HepG2 (cell line): ENCODE measurements at regions not wholly inside any gene's neighbourhood (a gene's known extent, or its start where the extent isn't known, plus 50 kb on each side); places are given as distances from the start of the nearest gene placed in this dataset.

Source experiments
- ATAC-seq: fragments of 200-7000 bp; cut with Tn5 transposase; 3 replicates; pipeline ENCODE4 v1.9.1; 2020; ENCODE audit warnings: mild to moderate bottlenecking, moderate library complexity
- BruUV-seq: library from RNA; stranded (reverse); fragments of 400-500 nt; replicated peaks from 2 replicates; lab custom pipeline; 2021; lab: Mats Ljungman, UMichigan
- CTCF ChIA-PET: fragments of 300-600 bp; formaldehyde crosslinking; extraction: SDS; loops from one replicate; lab custom pipeline; 2021; ENCODE audit warnings: low total read pairs, inconsistent platforms, low intra/inter-chr PET ratio; lab: Yijun Ruan, JAX
- POLR2A ChIA-PET: fragments of 350-600 bp; sonication (Branson Sonifier 250); formaldehyde crosslinking; loops from one replicate; lab custom pipeline; 2020; ENCODE audit warnings: antibody characterized with exemption, inconsistent platforms; lab: Yijun Ruan, JAX
- DNase-seq: peaks from one replicate; pipeline ENCODE4 v3.0.0-alpha.2; 2015; ENCODE audit warnings: low spot score
- FAIRE-seq: peaks from 3 replicates; lab custom pipeline; 2011; peaks lifted over from hg19 to GRCh38; lab: Jason Lieb, UNC
- H2AFZ ChIP-seq: one replicate; pipeline ENCODE4 v1.6.1; 2011; ENCODE audit warnings: low read length, inconsistent platforms
- H3K27ac ChIP-seq: fragments of 300-600 bp; 3 replicates; pipeline ENCODE4 v1.8.0; 2011; ENCODE audit warnings: mixed run types, mild to moderate bottlenecking, mixed read lengths, low read length, inconsistent platforms; ENCODE audit not compliant: insufficient read depth; ENCODE audit errors: extremely low read length
- H3K27me3 ChIP-seq, 2 experiments: fragments of 200-600 bp in 1 of 2; 2 replicates in 1 of 2; 3 replicates in 1 of 2; pipeline versions ENCODE4 v1.6.0 to v1.8.0; 2011; ENCODE audit warnings: low read length in 2 of 2, mild to moderate bottlenecking in 2 of 2, moderate library complexity in 2 of 2, inconsistent platforms in 1 of 2; ENCODE audit not compliant: insufficient read depth in 2 of 2, control insufficient read depth in 1 of 2
- H3K36me3 ChIP-seq, 2 experiments: fragments of 200-600 bp in 1 of 2; replicated peaks in 1 of 2; 2 replicates in 1 of 2; 3 replicates in 1 of 2; pipeline versions ENCODE4 v1.5.1 to v1.8.0; 2011; ENCODE audit warnings: low read length in 2 of 2, inconsistent platforms in 1 of 2; ENCODE audit not compliant: insufficient read depth in 2 of 2, control insufficient read depth in 1 of 2
- H3K4me1 ChIP-seq: 2 replicates; pipeline ENCODE4 v1.5.1; 2012; ENCODE audit warnings: low read length, inconsistent platforms; ENCODE audit not compliant: insufficient read depth
- H3K4me2 ChIP-seq: 2 replicates; pipeline ENCODE4 v1.6.0; 2011; ENCODE audit warnings: low read depth, low read length, inconsistent platforms
- H3K4me3 ChIP-seq, 3 experiments: fragments of 200-600 bp in 1 of 3; sonication (generic), shearing (Covaris generic) in 1 of 3; replicated peaks in 1 of 3; 2 replicates each; pipeline ENCODE4 v1.5.1; 2011 to 2016; ENCODE audit warnings: low read length in 3 of 3, inconsistent platforms in 2 of 3, low read depth in 2 of 3, mild to moderate bottlenecking in 2 of 3, control low read depth in 1 of 3, mixed read lengths in 1 of 3; ENCODE audit not compliant: insufficient read depth in 1 of 3
- H3K79me2 ChIP-seq: one replicate; pipeline ENCODE4 v1.6.1; 2011; ENCODE audit warnings: low read length, inconsistent platforms; ENCODE audit not compliant: insufficient read depth
- H3K9ac ChIP-seq: 2 replicates; pipeline ENCODE4 v1.6.0; 2011; ENCODE audit warnings: mild to moderate bottlenecking, low read depth, low read length, inconsistent platforms; ENCODE audit not compliant: insufficient read depth
- H3K9me3 ChIP-seq: 2 replicates; pipeline ENCODE4 v1.5.1; 2012; ENCODE audit warnings: mild to moderate bottlenecking, low read length
- H4K20me1 ChIP-seq: 2 replicates; pipeline ENCODE4 v1.6.0; 2011; ENCODE audit warnings: inconsistent platforms, mild to moderate bottlenecking, low read length, moderate library complexity; ENCODE audit not compliant: insufficient read depth
- ARNTL ChIP-seq: sonication (generic); formaldehyde crosslinking; IDR thresholded peaks from 2 replicates; pipeline ENCODE4 v1.4.0; 2020; ENCODE audit warnings: mild to moderate bottlenecking, missing genetic modification reagents
- CEBPB ChIP-seq: IDR thresholded peaks from 2 replicates; pipeline ENCODE4 v1.6.1; 2011; ENCODE audit warnings: low read depth, low read length, improper control_type of control experiment, borderline replicate concordance
- JARID2 ChIP-seq: sonication (generic); formaldehyde crosslinking; IDR thresholded peaks from 2 replicates; pipeline ENCODE4 v1.8.1; 2023; ENCODE audit warnings: missing genetic modification reagents, inconsistent platforms; ENCODE audit not compliant: insufficient replicate concordance
- TGIF2 ChIP-seq: IDR thresholded peaks from 2 replicates; pipeline ENCODE4 v1.6.1; 2016; ENCODE audit warnings: control low read depth, missing compliant biosample characterization
- YY1 ChIP-seq: IDR thresholded peaks from 2 replicates; pipeline ENCODE4 v1.6.1; 2011; ENCODE audit warnings: low read length, low read depth, moderate library complexity, mild to moderate bottlenecking; ENCODE audit not compliant: insufficient read depth, insufficient replicate concordance
- ZNF598 ChIP-seq: sonication (generic); formaldehyde crosslinking; IDR thresholded peaks from 2 replicates; pipeline ENCODE4 v1.5.1; 2020; ENCODE audit warnings: mild to moderate bottlenecking, missing genetic modification reagents, borderline replicate concordance
- ZSCAN20 ChIP-seq: sonication (generic); formaldehyde crosslinking; IDR thresholded peaks from 2 replicates; pipeline ENCODE4 v1.4.0; 2020; ENCODE audit warnings: missing genetic modification reagents, mild to moderate bottlenecking, borderline replicate concordance
- WGBS: methylation state at CpG from one replicate; pipeline ENCODE4 v1.1.6; 2017; ENCODE audit warnings: low lambda C conversion rate; 5-methylcytosine and 5-hydroxymethylcytosine counted together
- in situ Hi-C: cut with HindIII; loops from 2 replicates; pipeline ENCODE4 v1.10.0; 2017; ENCODE audit warnings: low pct_unique_long_range_greater_than_20kb; ENCODE audit not compliant: extremely low pct_ligation_motif_present
- intact Hi-C: fragments of 100-400 bp; cut with micrococcal nuclease; formaldehyde crosslinking; loops from one replicate; pipeline ENCODE4 v1.10.0; 2022; ENCODE audit not compliant: unreplicated experiment
- TF ChIP-seq, protein P1 (sequence below): sonication (generic); formaldehyde crosslinking; IDR thresholded peaks from 2 replicates; pipeline ENCODE4 v1.8.0; 2022; ENCODE audit warnings: low read depth, missing genetic modification reagents
- TF ChIP-seq, protein P2 (sequence below): IDR thresholded peaks from 2 replicates; pipeline ENCODE4 v1.6.1; 2016; ENCODE audit warnings: missing biosample characterization, missing genetic modification reagents, low read depth

DNA sequence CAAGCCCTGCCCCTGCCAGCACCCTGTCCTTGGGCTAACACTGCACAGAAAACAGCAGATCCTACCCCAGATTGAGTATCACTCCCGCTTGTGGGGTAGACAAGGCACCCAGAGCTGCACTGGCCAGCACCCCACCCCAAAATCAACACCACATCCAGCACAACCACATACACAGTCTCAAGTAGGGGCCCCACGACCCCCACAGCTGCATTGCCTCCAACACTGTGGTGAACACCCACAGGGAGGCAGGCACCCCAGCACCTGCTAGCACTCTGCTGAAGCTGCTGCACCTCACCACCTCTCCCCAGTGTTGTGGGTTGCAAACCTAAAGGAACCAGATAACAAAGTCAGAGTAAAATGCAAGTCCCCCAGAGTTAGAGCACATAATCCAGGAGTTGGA is 589.9 kb downstream of the PCDH19 start:
- ATAC-seq (no peak), FAIRE-seq (no peak), DNase-seq (no peak)
- Histone ChIP-seq H3K27ac (no peak overlapping the region), H3K4me1 (no peaks in the 10 kb centered on the region), H3K4me3 (no peak overlapping the region), H3K79me2 (no peaks in the 10 kb centered on the region), H3K9ac (no peak overlapping the region), H3K4me2 (no peak overlapping the region), H3K36me3 (no peaks in the 10 kb centered on the region), H3K9me3 (no peaks in the 10 kb centered on the region), H2AFZ (no peak overlapping the region), H3K27me3 (no peaks in the 10 kb centered on the region), H4K20me1 (no peaks in the 10 kb centered on the region)
- ChIA-PET CTCF (no interaction called here), POLR2A (no interaction called here)
- TF ChIP-seq YY1 = no peak
- no peak for TF ChIP-seq ZNF598 (CRISPR knock-in tag)
- TF ChIP-seq, protein P1, sequence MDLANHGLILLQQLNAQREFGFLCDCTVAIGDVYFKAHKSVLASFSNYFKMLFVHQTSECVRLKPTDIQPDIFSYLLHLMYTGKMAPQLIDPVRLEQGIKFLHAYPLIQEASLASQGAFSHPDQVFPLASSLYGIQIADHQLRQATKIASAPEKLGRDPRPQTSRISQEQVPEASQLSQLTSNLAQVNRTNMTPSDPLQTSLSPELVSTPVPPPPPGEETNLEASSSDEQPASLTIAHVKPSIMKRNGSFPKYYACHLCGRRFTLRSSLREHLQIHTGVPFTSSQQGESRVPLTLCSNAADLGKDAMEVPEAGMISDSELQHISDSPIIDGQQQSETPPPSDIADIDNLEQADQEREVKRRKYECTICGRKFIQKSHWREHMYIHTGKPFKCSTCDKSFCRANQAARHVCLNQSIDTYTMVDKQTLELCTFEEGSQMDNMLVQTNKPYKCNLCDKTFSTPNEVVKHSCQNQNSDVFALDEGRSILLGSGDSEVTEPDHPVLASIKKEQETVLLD = no peak
- no peak for TF ChIP-seq ZSCAN20 (CRISPR knock-in tag)
- TF ChIP-seq TGIF2 (CRISPR knock-in tag) = no peak
- TF ChIP-seq CEBPB = no peak
- TF ChIP-seq, protein P2, sequence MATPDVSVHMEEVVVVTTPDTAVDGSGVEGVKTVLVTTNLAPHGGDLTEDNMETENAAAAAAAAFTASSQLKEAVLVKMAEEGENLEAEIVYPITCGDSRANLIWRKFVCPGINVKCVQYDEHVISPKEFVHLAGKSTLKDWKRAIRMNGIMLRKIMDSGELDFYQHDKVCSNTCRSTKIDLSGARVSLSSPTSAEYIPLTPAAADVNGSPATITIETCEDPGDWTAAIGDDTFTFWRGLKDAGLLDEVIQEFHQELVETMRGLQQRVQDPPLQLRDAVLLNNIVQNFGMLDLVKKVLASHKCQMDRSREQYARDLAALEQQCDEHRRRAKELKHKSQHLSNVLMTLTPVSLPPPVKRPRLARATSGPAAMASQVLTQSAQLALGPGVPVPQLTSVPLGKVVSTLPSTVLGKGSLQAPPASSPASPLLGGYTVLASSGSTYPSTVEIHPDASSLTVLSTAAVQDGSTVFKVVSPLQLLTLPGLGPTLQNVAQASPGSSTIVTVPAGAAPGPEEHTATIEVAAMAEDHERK (CRISPR knock-in tag) = no peak
- no peak for TF ChIP-seq JARID2 (CRISPR knock-in tag)
- TF ChIP-seq ARNTL = no peak
- no TSS peak for BruUV-seq
- no CpG with 5 or more reads among the region's 2 CpGs for WGBS
- in situ Hi-C loops (no loop called here), intact Hi-C loops (no loop called here)
